HG03520 (cell line): ENCODE measurements at regions not wholly inside any gene's neighbourhood (a gene's known extent, or its start where the extent isn't known, plus 50 kb on each side); places are given as distances from the start of the nearest gene placed in this dataset.
"Not testable (repeated sequence)": the region's sequence is repeated elsewhere in the genome, so short reads cannot be mapped to it uniquely, and the experiment has no call there.

ENCODE experiments used
- ATAC-seq: cut with Tn5 transposase; IDR thresholded peaks from one replicate; pipeline ENCODE4 v1.9.1; 2021; ENCODE audit warnings: mild to moderate bottlenecking, moderate library complexity; ENCODE audit not compliant: unreplicated experiment

DNA sequence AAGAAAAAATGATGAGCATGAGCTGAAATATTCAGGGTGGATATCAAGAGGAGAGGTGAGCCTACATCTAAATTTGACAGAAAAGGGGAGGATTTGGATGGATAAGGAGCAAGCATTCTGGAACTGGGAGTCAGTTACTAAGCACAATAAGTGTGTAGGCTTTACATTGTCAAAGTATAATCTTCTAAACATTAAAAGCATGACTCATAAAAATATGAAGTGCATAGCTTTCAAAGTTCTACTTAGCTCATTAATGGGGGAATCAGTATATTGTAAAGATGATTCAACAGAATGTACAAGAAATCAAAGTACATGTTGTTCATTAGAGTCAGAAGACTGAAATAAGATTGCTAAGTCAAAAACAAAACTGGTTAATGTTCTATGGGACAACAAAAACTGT, 248.0 kb upstream of the GAS1 start:
- ATAC-seq = no peak

DNA sequence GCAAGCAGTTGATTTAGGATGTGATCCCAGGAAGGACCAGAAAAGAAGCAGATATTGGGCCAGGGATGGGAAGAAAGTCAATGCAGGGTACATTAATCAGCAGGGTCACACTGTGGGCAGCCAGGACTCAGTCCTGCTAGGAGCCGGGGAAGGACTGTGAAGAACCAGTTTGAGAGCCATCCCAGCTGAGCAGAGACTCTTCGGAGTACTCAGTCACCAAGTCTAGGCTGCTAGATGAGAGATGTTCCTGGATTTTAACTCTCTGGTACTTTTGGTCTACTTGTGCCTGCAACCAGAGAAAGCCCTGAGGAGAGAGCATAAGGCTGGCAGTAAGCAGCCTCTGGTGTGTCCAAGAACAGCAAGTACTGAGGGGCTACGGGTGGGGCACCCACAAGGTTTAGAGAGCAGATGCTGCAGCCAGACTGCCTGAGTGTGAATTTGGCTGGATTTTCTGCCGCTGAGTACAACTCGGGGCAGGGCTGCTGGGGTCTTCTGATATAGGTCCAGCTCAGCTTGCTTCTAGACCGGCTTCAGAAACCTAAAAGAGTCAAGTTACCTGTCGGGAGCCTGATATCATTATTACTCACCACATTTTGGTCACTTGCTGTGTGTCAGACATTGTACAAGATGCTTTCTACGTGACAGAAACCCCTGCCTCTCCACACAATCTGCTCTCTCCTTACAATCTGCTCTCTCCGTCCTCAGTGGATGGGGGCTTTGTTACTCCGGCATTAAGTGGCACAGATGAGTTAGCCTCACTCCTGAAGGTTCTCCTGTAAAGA, 250.2 kb upstream of the GAS1 start:
- no peak for ATAC-seq

DNA sequence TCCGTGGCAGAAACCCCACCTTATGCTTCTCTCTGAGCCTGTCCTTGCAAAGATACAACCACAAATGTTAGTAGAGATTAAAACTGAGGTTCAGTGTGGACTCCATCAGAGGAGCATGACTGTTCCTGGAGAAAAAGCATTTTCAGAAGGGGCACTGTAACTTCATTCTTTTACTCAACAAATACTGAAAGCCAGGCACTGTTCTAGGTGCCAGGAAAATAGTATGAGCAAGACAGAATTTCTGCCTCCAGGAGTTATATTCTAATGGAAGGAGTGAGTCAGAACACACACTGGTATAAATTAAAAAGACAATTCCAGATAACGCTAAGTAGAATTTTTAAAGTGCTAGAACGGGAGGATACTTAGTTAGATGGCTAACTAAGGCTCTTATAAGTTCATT, 251.4 kb upstream of the GAS1 start:
- no peak for ATAC-seq

DNA sequence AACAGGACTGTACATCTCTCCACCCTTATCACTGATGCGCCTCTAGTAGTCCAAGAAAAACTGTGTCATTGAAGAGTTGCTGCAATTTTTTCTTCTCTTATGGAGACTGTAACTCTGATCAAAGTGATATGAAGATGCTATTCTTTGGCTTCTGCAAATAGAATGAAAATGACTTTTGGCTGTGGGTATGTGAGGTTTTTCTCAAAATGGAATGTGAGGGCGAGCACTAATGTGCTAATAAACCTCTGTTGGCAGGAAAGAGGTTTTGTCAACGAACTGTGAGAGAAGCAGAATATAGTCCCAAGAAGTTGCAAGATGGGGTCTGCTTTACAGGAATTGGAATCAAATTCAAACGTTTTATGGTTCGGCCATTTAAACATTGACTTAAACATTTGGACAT, 252.0 kb upstream of the GAS1 start:
- ATAC-seq = no peak

DNA sequence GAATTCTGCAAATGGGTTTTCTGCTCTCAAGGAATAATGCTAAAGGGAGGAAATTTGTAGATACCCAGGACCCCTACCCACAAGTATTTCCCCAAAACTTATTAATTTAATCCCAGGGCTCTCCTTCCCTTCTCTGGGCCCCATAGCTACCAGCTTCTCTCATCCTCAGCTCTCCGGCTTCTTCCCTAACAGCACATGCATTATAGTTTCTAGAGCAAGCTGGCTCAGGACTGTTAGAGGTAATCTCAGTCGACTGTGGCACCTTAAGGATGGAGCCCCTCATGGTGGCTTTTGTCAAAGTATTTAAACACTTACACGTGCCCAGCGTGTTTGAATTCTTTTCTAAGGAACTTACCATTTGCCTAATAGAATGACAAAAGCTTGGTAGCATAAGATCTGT, 252.5 kb upstream of the GAS1 start:
- no peak for ATAC-seq

DNA sequence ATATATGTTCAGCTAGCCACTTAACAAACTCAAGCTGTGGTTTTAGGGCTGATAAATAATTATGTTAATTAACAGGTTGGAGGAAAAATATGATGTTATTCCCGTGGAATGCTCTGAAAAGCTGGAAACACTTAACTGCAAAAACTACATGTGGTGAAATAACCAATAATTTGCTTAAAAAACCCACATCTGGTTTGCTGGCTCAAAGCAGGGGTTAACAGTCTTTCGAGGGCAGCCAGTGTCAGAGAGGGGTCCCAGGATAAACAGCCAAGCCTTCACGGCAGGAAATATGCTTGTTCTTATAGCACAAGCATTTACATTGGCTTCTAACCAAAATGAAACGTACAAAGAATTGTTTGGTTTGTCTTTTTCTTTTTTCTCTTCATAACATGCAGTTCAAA, 254.0 kb upstream of the GAS1 start:
- ATAC-seq = no peak

DNA sequence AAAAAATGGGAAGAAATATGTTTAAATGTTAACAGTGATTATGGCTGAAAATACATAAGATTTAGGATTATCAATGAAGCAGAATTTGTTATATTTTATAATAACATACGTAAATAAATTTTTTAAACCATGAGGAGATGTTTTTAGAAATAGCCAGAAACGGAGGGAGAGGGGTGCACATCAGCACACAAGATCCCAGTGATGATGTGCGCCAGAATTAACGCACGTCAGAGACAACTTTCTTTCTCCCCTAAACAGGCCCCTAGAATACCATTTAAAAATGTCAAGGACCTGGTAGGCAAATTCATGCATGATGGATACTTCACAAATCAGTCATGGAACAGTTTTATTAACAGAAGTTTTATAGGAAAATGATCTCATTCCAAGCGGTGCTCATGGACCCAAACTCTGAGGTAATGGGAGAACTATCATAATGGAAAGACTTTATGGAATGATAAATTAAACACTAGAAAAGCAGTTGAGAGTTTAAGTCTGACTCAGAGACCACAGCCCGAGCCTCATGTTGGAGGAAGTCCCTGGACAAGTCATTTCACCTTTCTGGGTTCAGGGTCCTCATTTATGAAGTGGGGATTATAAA, 258.9 kb upstream of the GAS1 start:
- ATAC-seq = no peak

DNA sequence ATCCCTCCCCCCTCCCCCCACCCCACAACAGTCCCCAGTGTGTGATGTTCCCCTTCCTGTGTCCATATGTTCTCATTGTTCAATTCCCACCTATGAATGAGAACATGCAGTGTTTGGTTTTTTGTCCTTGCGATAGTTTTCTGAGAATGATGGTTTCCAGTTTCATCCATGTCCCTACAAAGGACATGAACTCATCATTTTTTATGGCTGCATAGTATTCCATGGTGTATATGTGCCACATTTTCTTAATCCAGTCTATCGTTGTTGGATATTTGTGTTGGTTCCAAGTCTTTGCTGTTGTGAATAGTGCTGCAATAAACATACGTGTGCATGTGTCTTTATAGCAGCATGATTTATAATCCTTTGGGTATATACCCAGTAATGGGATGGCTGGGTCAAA, 263.4 kb upstream of the GAS1 start:
- not testable (repeated sequence) for ATAC-seq

DNA sequence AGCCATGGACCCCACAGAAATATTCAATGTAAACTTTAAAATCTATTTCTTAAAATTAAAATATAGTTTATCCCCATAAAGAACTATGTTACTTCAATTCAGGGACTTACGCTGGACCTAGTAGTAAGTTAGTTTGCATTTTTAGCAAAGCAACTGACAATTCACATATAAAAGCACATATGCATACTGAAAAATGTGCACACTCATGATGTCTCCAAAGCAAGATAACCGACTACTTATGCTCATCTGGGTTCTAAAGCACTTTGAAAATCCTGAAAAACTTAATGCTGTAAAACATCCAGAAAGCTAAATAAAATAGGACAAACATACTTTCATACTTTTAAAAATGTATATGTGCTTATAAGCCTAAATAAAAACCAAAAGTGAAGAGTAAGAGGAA, 264.4 kb upstream of the GAS1 start:
- no peak for ATAC-seq

DNA sequence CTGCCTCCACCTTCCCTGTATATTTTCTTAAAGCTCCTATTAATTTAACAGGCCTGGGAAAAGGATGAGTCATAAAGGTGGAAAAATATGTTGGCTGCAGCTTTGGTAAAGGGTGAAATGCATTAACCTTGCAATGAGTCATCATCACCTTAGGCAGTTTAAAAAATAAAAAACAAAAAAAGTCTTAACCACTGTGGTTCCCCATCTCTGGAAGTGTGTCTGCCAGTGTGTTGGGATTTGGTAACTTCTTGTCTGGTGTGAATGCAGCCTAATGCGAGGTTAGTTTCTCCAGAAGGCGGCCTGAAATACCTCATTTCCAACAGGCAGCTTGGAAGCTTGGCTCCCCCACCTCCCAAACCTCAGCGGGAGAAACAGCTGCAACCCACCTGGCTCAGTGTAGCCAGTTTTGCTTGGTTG, 265.3 kb upstream of the GAS1 start:
- ATAC-seq = no peak

DNA sequence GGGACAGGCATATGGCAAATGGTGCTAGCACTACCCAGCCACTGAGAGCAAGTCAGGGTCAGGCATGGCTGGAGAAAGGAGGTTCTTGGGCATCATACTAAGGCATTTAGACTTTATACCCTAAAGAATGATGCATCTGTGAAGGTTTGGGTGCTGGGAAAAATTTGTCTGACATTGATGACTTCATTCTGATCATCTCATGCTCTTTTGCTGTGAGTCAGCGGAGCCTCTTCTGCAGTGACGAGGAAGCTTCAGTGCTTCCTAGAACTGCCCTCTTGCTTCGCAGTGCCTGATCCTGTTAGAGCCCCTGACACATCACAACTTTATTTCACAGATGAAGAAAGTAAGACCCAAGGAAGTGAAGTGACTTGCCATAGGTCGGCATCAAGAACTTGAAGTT, 266.6 kb upstream of the GAS1 start:
- no peak for ATAC-seq

DNA sequence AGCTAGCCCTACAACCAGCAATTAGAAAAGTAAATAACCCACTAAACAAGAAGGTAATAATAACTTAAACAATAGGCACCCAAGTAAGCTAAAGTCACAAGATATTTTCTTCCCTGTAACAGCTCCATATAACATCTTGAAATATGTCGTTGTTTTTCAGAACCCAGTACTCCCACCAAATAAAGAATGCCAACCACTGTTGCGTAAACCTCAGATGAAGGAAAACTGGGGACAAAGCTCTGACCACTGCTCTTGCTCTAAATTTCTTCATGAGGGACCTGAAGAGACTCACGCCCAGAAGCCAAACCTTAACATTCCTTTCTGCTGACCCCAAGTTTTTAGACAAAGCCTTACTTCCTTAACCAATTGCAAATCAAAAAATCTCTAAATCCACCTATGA, 267.7 kb upstream of the GAS1 start:
- ATAC-seq = no peak

DNA sequence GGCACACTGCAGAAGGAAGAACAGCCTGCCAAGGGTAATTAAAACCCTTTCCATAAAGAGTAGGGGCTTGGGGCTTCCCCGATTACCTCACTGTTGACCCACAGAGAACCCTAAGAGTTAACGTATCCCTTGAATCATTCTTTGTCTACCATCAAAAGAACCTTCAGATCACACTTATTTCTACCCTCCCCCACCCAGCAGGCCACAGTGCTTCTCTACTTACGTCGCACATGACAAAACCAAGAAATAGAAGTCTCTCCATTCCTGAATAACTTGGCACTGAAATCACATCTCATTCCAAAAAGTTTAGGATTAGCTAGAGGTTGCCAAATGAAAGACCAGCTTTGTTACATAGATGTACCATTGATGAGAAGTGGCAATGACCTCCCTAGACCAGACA, 268.7 kb upstream of the GAS1 start:
- no peak for ATAC-seq

DNA sequence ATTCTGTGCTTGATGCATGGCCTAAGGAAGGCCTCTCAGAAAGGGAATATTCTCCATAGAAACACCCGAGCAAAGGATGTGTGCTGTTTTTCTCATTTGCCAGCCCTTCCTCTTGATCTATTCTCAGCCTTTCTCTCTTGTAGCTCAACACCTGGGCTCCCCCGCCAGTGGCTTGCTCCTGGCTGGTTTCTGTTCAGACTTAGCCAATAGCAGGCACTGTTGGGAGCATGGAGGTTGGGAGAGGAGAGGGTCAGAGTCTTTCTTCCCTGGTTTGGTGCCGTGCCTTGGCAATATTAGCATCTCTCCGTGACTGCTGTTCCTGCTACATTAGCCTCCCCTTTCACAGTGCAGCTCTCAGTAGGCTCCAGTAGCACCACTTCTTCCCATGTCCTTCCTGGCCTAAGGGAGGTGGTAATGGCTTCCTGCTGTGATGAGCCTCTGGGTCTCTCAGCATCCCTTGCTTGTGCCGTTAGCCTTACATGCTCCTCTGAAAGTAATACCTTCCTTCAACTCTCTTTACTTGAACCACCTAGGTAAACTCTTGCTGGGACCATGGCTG, 269.7 kb upstream of the GAS1 start:
- no peak for ATAC-seq

DNA sequence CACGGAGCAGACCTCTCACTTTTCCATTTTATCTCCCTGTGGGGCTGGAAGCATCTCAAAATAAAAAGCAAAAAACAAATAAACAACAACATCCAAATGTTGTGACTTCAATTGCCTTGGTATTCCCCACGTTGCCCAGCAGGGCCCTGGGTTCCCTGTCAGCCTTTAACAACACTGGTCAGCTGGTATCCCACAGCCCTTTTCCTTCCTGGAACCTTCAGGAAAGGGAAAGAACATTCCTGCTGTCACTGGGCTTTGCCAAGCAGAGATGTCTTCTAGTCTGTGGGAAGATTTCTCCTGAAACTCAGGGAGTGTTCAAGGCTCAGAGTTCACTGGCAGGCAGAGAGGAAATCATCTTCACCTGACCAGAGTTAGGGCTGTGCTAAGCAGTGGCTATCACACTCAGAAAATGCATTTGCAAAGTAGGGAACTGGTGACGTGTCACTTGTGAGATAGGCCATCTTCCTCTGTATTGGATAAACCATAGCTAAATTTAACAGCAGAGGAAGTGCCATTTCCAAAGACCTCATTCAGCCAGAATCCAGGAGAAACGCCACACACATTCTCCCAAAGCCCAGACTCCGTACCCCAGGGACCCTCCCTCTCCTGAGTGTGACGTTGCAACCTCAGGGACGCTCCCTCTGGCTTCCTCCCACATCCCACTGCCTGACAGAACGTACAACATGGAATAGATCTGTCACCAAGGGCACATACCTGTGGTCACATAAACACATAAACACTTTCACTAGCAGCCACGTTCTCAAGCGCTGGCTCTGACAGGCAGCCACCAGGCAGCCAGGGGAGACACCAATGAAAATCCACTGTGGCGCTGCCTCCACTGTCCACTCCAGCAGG, 274.0 kb upstream of the DAPK1 start:
- ATAC-seq = no peak

DNA sequence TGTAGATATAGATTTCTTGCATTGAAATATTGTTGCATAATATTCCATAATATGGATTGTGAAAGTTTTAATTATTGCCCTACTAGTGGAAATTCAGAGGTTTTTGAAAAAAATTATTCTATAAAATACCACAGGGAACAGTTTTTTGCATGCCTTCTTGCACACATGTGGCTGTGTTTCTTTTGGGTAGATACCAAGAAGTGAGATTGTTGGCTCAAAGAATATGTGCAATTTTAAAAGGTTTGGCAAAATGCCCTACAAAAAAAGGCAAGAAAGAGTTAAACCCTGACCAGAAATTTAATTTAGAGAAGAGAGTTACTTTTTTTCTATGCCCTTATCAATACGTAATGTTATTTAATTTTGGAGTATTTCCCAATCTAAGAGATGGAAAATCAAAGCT, 270.8 kb upstream of the DAPK1 start:
- ATAC-seq = no peak

DNA sequence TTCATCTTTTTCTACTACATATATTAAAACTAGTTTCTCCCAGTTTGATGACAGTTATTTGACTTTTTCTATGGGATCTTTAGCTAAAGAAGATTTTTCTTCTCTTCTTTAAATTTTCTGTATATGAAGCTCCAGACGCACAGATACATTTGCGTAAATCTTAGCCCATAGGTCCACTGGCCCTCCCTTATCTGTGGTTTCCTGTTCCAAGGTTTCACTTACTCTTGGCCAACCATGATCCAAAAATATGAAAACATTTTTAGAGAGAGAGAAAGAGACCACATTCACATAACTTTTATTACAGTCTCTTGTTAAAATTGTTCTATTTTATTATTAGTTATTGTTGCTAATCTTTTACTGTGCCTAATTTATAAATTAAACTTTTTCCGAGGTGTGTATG, 270.2 kb upstream of the DAPK1 start:
- ATAC-seq = no peak

DNA sequence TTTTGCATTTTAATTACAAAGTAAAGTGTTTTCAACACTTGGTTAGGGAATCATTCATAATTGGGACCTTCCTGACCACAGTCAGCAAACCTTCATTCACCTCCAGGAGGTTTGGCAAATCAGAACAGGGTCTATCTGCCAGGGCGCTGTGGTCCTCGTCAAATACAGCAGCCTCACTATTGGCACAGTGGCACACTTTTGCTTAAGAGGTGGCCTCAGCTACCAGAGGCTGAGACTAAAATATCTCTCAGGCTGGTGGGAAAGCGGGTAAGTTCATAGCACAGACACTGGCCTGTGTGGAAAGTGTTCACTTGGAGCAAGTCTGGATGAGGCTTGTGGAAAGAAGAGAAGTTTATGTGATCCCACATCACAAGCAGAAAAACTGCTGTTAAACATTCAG, 268.6 kb upstream of the DAPK1 start:
- no peak for ATAC-seq

DNA sequence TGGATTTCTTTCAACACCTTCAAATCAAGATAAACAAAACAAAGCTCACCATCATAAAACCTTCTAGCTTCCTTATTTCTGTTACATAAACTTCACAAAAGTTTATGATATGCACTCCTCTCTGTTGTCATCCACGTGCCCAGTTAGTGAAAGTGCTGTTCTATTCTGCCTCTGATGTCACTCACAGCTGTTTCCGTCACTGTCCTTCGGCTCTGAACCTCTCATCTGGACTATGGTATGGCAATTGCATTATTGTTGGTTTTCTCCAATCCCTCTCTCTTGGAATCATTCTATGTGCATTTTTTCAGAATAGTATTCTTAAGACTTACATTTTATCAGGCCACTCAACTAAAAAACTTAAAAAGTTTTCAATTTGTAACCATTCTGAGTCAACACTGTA, 264.2 kb upstream of the DAPK1 start:
- no peak for ATAC-seq

DNA sequence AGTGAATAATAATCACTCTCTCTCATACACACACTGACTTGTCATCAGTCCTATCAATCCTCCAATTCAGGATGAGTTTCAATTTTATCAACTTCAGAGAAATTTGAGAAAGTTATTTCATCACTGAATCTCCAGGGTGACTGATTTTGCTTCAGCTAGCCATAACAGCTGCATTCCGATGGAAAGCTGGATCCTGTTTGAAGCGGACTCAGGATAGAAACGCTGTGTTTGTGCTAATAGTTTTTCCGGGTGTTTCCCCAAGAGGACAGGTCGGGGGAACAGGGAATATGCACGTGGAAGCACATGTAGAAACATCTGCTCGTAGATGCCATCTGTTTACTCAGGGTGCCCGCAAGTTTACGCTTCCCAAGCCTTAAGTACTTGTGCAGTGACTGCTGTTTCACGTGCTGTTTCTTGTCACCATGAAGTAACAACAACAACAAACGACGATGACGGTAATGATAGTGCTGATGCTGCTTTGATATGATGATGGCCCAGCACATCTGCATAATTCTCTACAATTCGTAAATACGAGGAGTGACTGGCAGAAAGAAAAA, 263.7 kb upstream of the DAPK1 start:
- no peak for ATAC-seq

DNA sequence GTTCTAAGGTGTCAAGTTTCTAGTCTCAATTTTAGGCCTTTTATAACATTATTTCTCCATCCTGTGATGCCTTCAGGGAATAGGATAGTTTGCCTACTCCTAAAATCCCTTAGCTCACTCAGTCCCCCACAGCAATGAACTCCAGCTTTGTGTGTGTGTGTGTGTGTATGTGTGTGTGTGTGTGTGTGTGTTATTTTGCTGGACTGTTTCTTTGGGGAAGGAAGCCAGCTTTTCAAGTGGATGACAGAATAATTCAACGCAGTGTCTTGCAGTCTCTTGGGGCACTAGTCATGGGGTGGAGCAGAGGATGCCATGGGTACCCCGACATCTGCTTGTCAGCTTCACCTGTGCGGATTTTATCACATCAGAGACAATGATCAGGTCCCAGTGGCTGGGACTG, 262.8 kb upstream of the DAPK1 start:
- ATAC-seq = no peak
